Kidney tubule cell (primary cell): ENCODE measurements at regions not wholly inside any gene's neighbourhood (a gene's known extent, or its start where the extent isn't known, plus 50 kb on each side); places are given as distances from the start of the nearest gene placed in this dataset.
"Not testable (repeated sequence)": the region's sequence is repeated elsewhere in the genome, so short reads cannot be mapped to it uniquely, and the experiment has no call there.

Source experiments
- DNase-seq: peaks from one replicate; pipeline ENCODE4 v3.0.0-alpha.2; 2018; ENCODE audit warnings: low spot score

GRCh38 chr3:86887876-86888275, 103.1 kb downstream of the VGLL3 start:
- no peak for DNase-seq

GRCh38 chr3:86880066-86880465, 110.9 kb downstream of the VGLL3 start:
- no peak for DNase-seq

GRCh38 chr3:86876504-86877181, 114.3 kb downstream of the VGLL3 start:
- DNase-seq, result not testable (repeated sequence)

GRCh38 chr3:86874790-86875189, 116.2 kb downstream of the VGLL3 start:
- DNase-seq, result not testable (repeated sequence)

- no peak for DNase-seq
Measured at GRCh38 chr3:86869566-86869965, 121.4 kb downstream of the VGLL3 start.

GRCh38 chr3:86867982-86868381, 123.0 kb downstream of the VGLL3 start:
- DNase-seq, result no peak

GRCh38 chr3:86865506-86865905, 125.4 kb downstream of the VGLL3 start:
- DNase-seq, result no peak

GRCh38 chr3:86856711-86857110, 134.2 kb downstream of the VGLL3 start:
- no peak for DNase-seq

- no peak for DNase-seq
Measured at GRCh38 chr3:86849991-86850390, 141.0 kb downstream of the VGLL3 start.

- DNase-seq, result no peak
Measured at GRCh38 chr3:86845726-86846125, 145.2 kb downstream of the VGLL3 start.

GRCh38 chr3:86838927-86839326, 152.0 kb downstream of the VGLL3 start:
- no peak for DNase-seq

GRCh38 chr3:86837871-86838270, 153.1 kb downstream of the VGLL3 start:
- no peak for DNase-seq

GRCh38 chr3:86830566-86830965, 160.4 kb downstream of the VGLL3 start:
- DNase-seq, result no peak

GRCh38 chr3:86828751-86829150, 162.2 kb downstream of the VGLL3 start:
- no peak for DNase-seq

GRCh38 chr3:86827582-86827981, 163.4 kb downstream of the VGLL3 start:
- not testable (repeated sequence) for DNase-seq

GRCh38 chr3:86826292-86826691, 164.7 kb downstream of the VGLL3 start:
- no peak for DNase-seq

GRCh38 chr3:86815880-86816279, 175.1 kb downstream of the VGLL3 start:
- DNase-seq, result no peak

- no peak for DNase-seq
Measured at GRCh38 chr3:86814918-86815655, 175.9 kb downstream of the VGLL3 start.

GRCh38 chr3:86814321-86814720, 176.6 kb downstream of the VGLL3 start:
- no peak for DNase-seq

- no peak for DNase-seq
Measured at GRCh38 chr3:86801921-86802320, 189.0 kb downstream of the VGLL3 start.

GRCh38 chr3:86801066-86801465, 189.9 kb downstream of the VGLL3 start:
- DNase-seq, result no peak

GRCh38 chr3:86800116-86800515, 190.8 kb downstream of the VGLL3 start:
- no peak for DNase-seq

GRCh38 chr3:86797946-86798345, 193.0 kb downstream of the VGLL3 start:
- DNase-seq, result no peak
